ENCODE measurements at regions not wholly inside any gene's neighbourhood (a gene's known extent, or its start where the extent isn't known, plus 50 kb on each side); places are given as distances from the start of the nearest gene placed in this dataset.

GRCh38 chr6:119463081-119463626 is 113.6 kb upstream of the MAN1A1 start:
- H3K27ac ChIP-seq (ENCODE audit: low read length) = no peak overlapping the region
- no peaks in the 10 kb centered on the region for H3K27me3 ChIP-seq (ENCODE audit: insufficient read depth, low read length)
- H3K36me3 ChIP-seq (ENCODE audit: insufficient read depth, low read depth, low read length) = no peaks in the 10 kb centered on the region
- no peak overlapping the region for H3K9ac ChIP-seq (ENCODE audit: low read depth, low read length)
- H3K4me3 ChIP-seq (ENCODE audit: low read length) = no peak overlapping the region
- H3K9me3 ChIP-seq (ENCODE audit: insufficient read depth, low read depth, low read length) = no peaks in the 10 kb centered on the region
- no peaks in the 10 kb centered on the region for H3K4me1 ChIP-seq (ENCODE audit: insufficient read depth, low read length)

GRCh38 chr6:119461187-119461586 is 111.6 kb upstream of the MAN1A1 start:
- no peak overlapping the region for H3K27ac ChIP-seq (ENCODE audit: low read length)
- H3K9me3 ChIP-seq (ENCODE audit: insufficient read depth, low read depth, low read length) = no peaks in the 10 kb centered on the region
- no peaks in the 10 kb centered on the region for H3K27me3 ChIP-seq (ENCODE audit: insufficient read depth, low read length)
- no peaks in the 10 kb centered on the region for H3K4me1 ChIP-seq (ENCODE audit: insufficient read depth, low read length)
- no peak overlapping the region for H3K9ac ChIP-seq (ENCODE audit: low read depth, low read length)
- no peak overlapping the region for H3K4me3 ChIP-seq (ENCODE audit: low read length)
- H3K36me3 ChIP-seq (ENCODE audit: insufficient read depth, low read depth, low read length) = no peaks in the 10 kb centered on the region

- H3K9ac ChIP-seq (ENCODE audit: low read depth, low read length) = no peak overlapping the region
- H3K4me3 ChIP-seq (ENCODE audit: low read length) = no peak overlapping the region
- H3K36me3 ChIP-seq (ENCODE audit: insufficient read depth, low read depth, low read length) = no peaks in the 10 kb centered on the region
- no peaks in the 10 kb centered on the region for H3K4me1 ChIP-seq (ENCODE audit: insufficient read depth, low read length)
- H3K27ac ChIP-seq (ENCODE audit: low read length) = no peak overlapping the region
- H3K9me3 ChIP-seq (ENCODE audit: insufficient read depth, low read depth, low read length) = no peaks in the 10 kb centered on the region
- H3K27me3 ChIP-seq (ENCODE audit: insufficient read depth, low read length) = no peaks in the 10 kb centered on the region
Measured at GRCh38 chr6:119459207-119459974, 109.8 kb upstream of the MAN1A1 start.

GRCh38 chr6:119454714-119455113 is 105.2 kb upstream of the MAN1A1 start:
- no peak overlapping the region for H3K4me3 ChIP-seq (ENCODE audit: low read length)
- no peaks in the 10 kb centered on the region for H3K27me3 ChIP-seq (ENCODE audit: insufficient read depth, low read length)
- no peak overlapping the region for H3K27ac ChIP-seq (ENCODE audit: low read length)
- no peaks in the 10 kb centered on the region for H3K4me1 ChIP-seq (ENCODE audit: insufficient read depth, low read length)
- no peaks in the 10 kb centered on the region for H3K9me3 ChIP-seq (ENCODE audit: insufficient read depth, low read depth, low read length)
- H3K9ac ChIP-seq (ENCODE audit: low read depth, low read length) = no peak overlapping the region
- no peaks in the 10 kb centered on the region for H3K36me3 ChIP-seq (ENCODE audit: insufficient read depth, low read depth, low read length)

- no peaks in the 10 kb centered on the region for H3K27me3 ChIP-seq (ENCODE audit: insufficient read depth, low read length)
- no peaks in the 10 kb centered on the region for H3K36me3 ChIP-seq (ENCODE audit: insufficient read depth, low read depth, low read length)
- no peak overlapping the region for H3K4me3 ChIP-seq (ENCODE audit: low read length)
- H3K9ac ChIP-seq (ENCODE audit: low read depth, low read length) = no peak overlapping the region
- no peaks in the 10 kb centered on the region for H3K4me1 ChIP-seq (ENCODE audit: insufficient read depth, low read length)
- no peaks in the 10 kb centered on the region for H3K9me3 ChIP-seq (ENCODE audit: insufficient read depth, low read depth, low read length)
- H3K27ac ChIP-seq (ENCODE audit: low read length) = no peak overlapping the region
Measured at GRCh38 chr6:119453242-119454200, 104.0 kb upstream of the MAN1A1 start.

GRCh38 chr6:119449331-119450156 is 100.0 kb upstream of the MAN1A1 start:
- H3K27me3 ChIP-seq (ENCODE audit: insufficient read depth, low read length) = no peaks in the 10 kb centered on the region
- no peak overlapping the region for H3K27ac ChIP-seq (ENCODE audit: low read length)
- no peaks in the 10 kb centered on the region for H3K36me3 ChIP-seq (ENCODE audit: insufficient read depth, low read depth, low read length)
- H3K9ac ChIP-seq (ENCODE audit: low read depth, low read length) = no peak overlapping the region
- H3K4me3 ChIP-seq (ENCODE audit: low read length) = no peak overlapping the region
- H3K9me3 ChIP-seq (ENCODE audit: insufficient read depth, low read depth, low read length) = no peaks in the 10 kb centered on the region
- no peaks in the 10 kb centered on the region for H3K4me1 ChIP-seq (ENCODE audit: insufficient read depth, low read length)

- Histone ChIP-seq H3K9me3 (ENCODE audit: insufficient read depth, low read depth, low read length) (no peaks in the 10 kb centered on the region), H3K27me3 (ENCODE audit: insufficient read depth, low read length) (no peaks in the 10 kb centered on the region), H3K27ac (ENCODE audit: low read length) (no peak overlapping the region), H3K4me1 (ENCODE audit: insufficient read depth, low read length) (no peaks in the 10 kb centered on the region), H3K36me3 (ENCODE audit: insufficient read depth, low read depth, low read length) (no peaks in the 10 kb centered on the region), H3K9ac (ENCODE audit: low read depth, low read length) (no peak overlapping the region), H3K4me3 (ENCODE audit: low read length) (no peak overlapping the region)
Measured at GRCh38 chr6:119447921-119448320, 98.4 kb upstream of the MAN1A1 start.

GRCh38 chr6:119446609-119447008 is 97.0 kb upstream of the MAN1A1 start:
- Histone ChIP-seq H3K9ac (ENCODE audit: low read depth, low read length) (no peak overlapping the region), H3K9me3 (ENCODE audit: insufficient read depth, low read depth, low read length) (no peaks in the 10 kb centered on the region), H3K27me3 (ENCODE audit: insufficient read depth, low read length) (no peaks in the 10 kb centered on the region), H3K27ac (ENCODE audit: low read length) (no peak overlapping the region), H3K36me3 (ENCODE audit: insufficient read depth, low read depth, low read length) (no peaks in the 10 kb centered on the region), H3K4me3 (ENCODE audit: low read length) (no peak overlapping the region), H3K4me1 (ENCODE audit: insufficient read depth, low read length) (no peaks in the 10 kb centered on the region)

- Histone ChIP-seq H3K36me3 (ENCODE audit: insufficient read depth, low read depth, low read length) (no peaks in the 10 kb centered on the region), H3K9me3 (ENCODE audit: insufficient read depth, low read depth, low read length) (no peaks in the 10 kb centered on the region), H3K27ac (ENCODE audit: low read length) (no peak overlapping the region), H3K9ac (ENCODE audit: low read depth, low read length) (no peak overlapping the region), H3K4me1 (ENCODE audit: insufficient read depth, low read length) (no peaks in the 10 kb centered on the region), H3K4me3 (ENCODE audit: low read length) (no peak overlapping the region), H3K27me3 (ENCODE audit: insufficient read depth, low read length) (no peaks in the 10 kb centered on the region)
Measured at GRCh38 chr6:119446115-119446554, 96.6 kb upstream of the MAN1A1 start.

- Histone ChIP-seq H3K27ac (ENCODE audit: low read length) (no peak overlapping the region), H3K36me3 (ENCODE audit: insufficient read depth, low read depth, low read length) (no peaks in the 10 kb centered on the region), H3K4me1 (ENCODE audit: insufficient read depth, low read length) (no peaks in the 10 kb centered on the region), H3K27me3 (ENCODE audit: insufficient read depth, low read length) (no peaks in the 10 kb centered on the region), H3K4me3 (ENCODE audit: low read length) (no peak overlapping the region), H3K9me3 (ENCODE audit: insufficient read depth, low read depth, low read length) (no peaks in the 10 kb centered on the region), H3K9ac (ENCODE audit: low read depth, low read length) (no peak overlapping the region)
Measured at GRCh38 chr6:119445666-119446065, 96.1 kb upstream of the MAN1A1 start.
